GM12874 (cell line): ENCODE measurements at regions not wholly inside any gene's neighbourhood (a gene's known extent, or its start where the extent isn't known, plus 50 kb on each side); places are given as distances from the start of the nearest gene placed in this dataset.

ENCODE experiments used
- CTCF ChIP-seq: IDR thresholded peaks from 2 replicates; pipeline ENCODE4 v1.5.1; 2011; ENCODE audit warnings: low read depth, mild to moderate bottlenecking, control low read depth, low read length, moderate library complexity; ENCODE audit not compliant: insufficient read depth

GRCh38 chr14:30357791-30358190, 201.2 kb upstream of the G2E3 start:
- TF ChIP-seq CTCF: no peak

GRCh38 chr14:30362369-30363218, 196.4 kb upstream of the G2E3 start:
- no peak for TF ChIP-seq CTCF

GRCh38 chr14:30369502-30370180, 189.3 kb upstream of the G2E3 start:
- no peak for TF ChIP-seq CTCF

- TF ChIP-seq CTCF: no peak
Observed at GRCh38 chr14:30373053-30373452, 185.9 kb upstream of the G2E3 start.

- no peak for TF ChIP-seq CTCF
Observed at GRCh38 chr14:30373526-30373925, 185.4 kb upstream of the G2E3 start.

GRCh38 chr14:30375296-30375892, 183.6 kb upstream of the G2E3 start:
- peak; percentile 76 for TF ChIP-seq CTCF

GRCh38 chr14:30381861-30382480, 177.0 kb upstream of the G2E3 start:
- TF ChIP-seq CTCF: no peak
